ENCODE measurements at regions not wholly inside any gene's neighbourhood (a gene's known extent, or its start where the extent isn't known, plus 50 kb on each side); places are given as distances from the start of the nearest gene placed in this dataset.
A peak's percentile ranks its signal among the peaks of the same experiment; 100 is the strongest.

- no peaks in the 10 kb centered on the region for H3K36me3 ChIP-seq
- no peak overlapping the region for H3K27ac ChIP-seq
- H3K4me1 ChIP-seq = peaks cover 2 to 9% of the 10 kb centered on the region in 2 donors
- TF ChIP-seq CTCF (IDR thresholded peaks at IDR 0.05) = no peak
- DNase-seq = peak in 2 of 4 donors; percentile 37 to 49
- H3K27me3 ChIP-seq = no peaks in the 10 kb centered on the region
- no peaks in the 10 kb centered on the region for H3K9me3 ChIP-seq
- no peak for ATAC-seq
- H3K4me3 ChIP-seq = no peak overlapping the region
- intact Hi-C loops (cut with DNase I) = loop anchor here in 1 of 2 donors (10.0 kb wide), 2 partner anchors 47 to 507 kb away; partner anchors contain the start of gene ACKR3
Measured at GRCh38 chr2:236517251-236518031, 52.2 kb upstream of the ACKR3 start.

All from left lung (tissue), 4 donors.